GM23338 (cell line): ENCODE measurements at regions not wholly inside any gene's neighbourhood (a gene's known extent, or its start where the extent isn't known, plus 50 kb on each side); places are given as distances from the start of the nearest gene placed in this dataset.
A peak's percentile ranks its signal among the peaks of the same experiment; 100 is the strongest.

Experiments used
- ATAC-seq: fragments of 200-7000 bp; cut with Tn5 transposase; 3 replicates; pipeline ENCODE4 v1.9.1; 2020
- DNase-seq: peaks from one replicate; pipeline ENCODE4 v3.0.0-alpha.2; 2015; ENCODE audit warnings: low spot score
- H2AFZ ChIP-seq: fragments of 200-600 bp; sonication (generic); 2 replicates; pipeline ENCODE4 v1.8.0; 2016; ENCODE audit warnings: antibody characterized with exemption, mild to moderate bottlenecking, moderate library complexity
- H3F3A ChIP-seq: fragments of 200-600 bp; sonication (generic); replicated peaks from 2 replicates; pipeline ENCODE4 v1.8.0; 2017; ENCODE audit warnings: antibody characterized with exemption, mixed run types, low read depth
- H3K27ac ChIP-seq: fragments of 200-600 bp; sonication (generic); 2 replicates; pipeline ENCODE4 v1.6.1; 2016; ENCODE audit warnings: low read depth
- H3K27me3 ChIP-seq: fragments of 200-600 bp; sonication (generic); 2 replicates; pipeline ENCODE4 v1.8.0; 2016; ENCODE audit warnings: mild to moderate bottlenecking, mixed run types, moderate library complexity; ENCODE audit not compliant: insufficient read depth
- H3K36me3 ChIP-seq: fragments of 200-600 bp; sonication (generic); 2 replicates; pipeline ENCODE4 v1.8.0; 2016; ENCODE audit warnings: mild to moderate bottlenecking; ENCODE audit not compliant: insufficient read depth
- H3K4me1 ChIP-seq: fragments of 200-600 bp; sonication (generic); 2 replicates; pipeline ENCODE4 v1.8.0; 2016; ENCODE audit warnings: mild to moderate bottlenecking, moderate library complexity; ENCODE audit not compliant: insufficient read depth
- H3K4me2 ChIP-seq: fragments of 200-600 bp; sonication (generic); 2 replicates; pipeline ENCODE4 v1.7.1; 2017; ENCODE audit warnings: mixed run types
- H3K4me3 ChIP-seq: fragments of 200-600 bp; sonication (generic); 2 replicates; pipeline ENCODE4 v1.6.1; 2016; ENCODE audit warnings: mixed run types
- H3K79me2 ChIP-seq: fragments of 200-600 bp; sonication (generic); replicated peaks from 2 replicates; pipeline ENCODE4 v1.8.0; 2017; ENCODE audit warnings: mild to moderate bottlenecking; ENCODE audit not compliant: insufficient read depth
- H3K9me2 ChIP-seq: fragments of 200-600 bp; sonication (generic); 2 replicates; pipeline ENCODE4 v1.8.0; 2017; ENCODE audit not compliant: insufficient read depth
- H4K20me1 ChIP-seq: fragments of 200-600 bp; sonication (generic); replicated peaks from 2 replicates; pipeline ENCODE4 v1.8.0; 2017; ENCODE audit warnings: mild to moderate bottlenecking; ENCODE audit not compliant: insufficient read depth
- H3K27ac Mint-ChIP-seq: 2 replicates; pipeline ENCODE4 v1.8.0; 2020; ENCODE audit warnings: inconsistent platforms, mild to moderate bottlenecking, moderate library complexity, mixed read lengths
- H3K27me3 Mint-ChIP-seq: 3 replicates; pipeline ENCODE4 v1.8.0; 2022; ENCODE audit warnings: low read depth, mild to moderate bottlenecking, moderate library complexity, mixed read lengths, inconsistent platforms; ENCODE audit not compliant: insufficient read depth, poor library complexity
- H3K36me3 Mint-ChIP-seq: 3 replicates; pipeline ENCODE4 v1.8.0; 2021; ENCODE audit warnings: low read depth, mild to moderate bottlenecking, inconsistent platforms, moderate library complexity, mixed read lengths
- H3K4me1 Mint-ChIP-seq: 3 replicates; pipeline ENCODE4 v1.8.0; 2020; ENCODE audit warnings: mild to moderate bottlenecking, inconsistent platforms, mixed read lengths
- H3K4me3 Mint-ChIP-seq: 3 replicates; pipeline ENCODE4 v1.8.0; 2021; ENCODE audit warnings: moderate library complexity, mild to moderate bottlenecking, inconsistent platforms, mixed read lengths
- H3K9me3 Mint-ChIP-seq: 3 replicates; pipeline ENCODE4 v1.8.0; 2020; ENCODE audit warnings: moderate library complexity, mild to moderate bottlenecking, inconsistent platforms, mixed read lengths
- CREB1 ChIP-seq: fragments of 250-450 bp; sonication (Bioruptor Pico); IDR thresholded peaks from 2 replicates; pipeline ENCODE4 v1.5.0; 2020; ENCODE audit warnings: low read depth, mild to moderate bottlenecking, moderate library complexity
- EZH2 ChIP-seq: fragments of 200-600 bp; sonication (generic); IDR thresholded peaks from one replicate; pipeline ENCODE4 v1.8.0; 2017; ENCODE audit warnings: antibody characterized with exemption, mild to moderate bottlenecking, low read depth; ENCODE audit not compliant: unreplicated experiment
- EZH2phosphoT487 ChIP-seq: fragments of 200-600 bp; sonication (generic); IDR thresholded peaks from one replicate; pipeline ENCODE4 v1.8.1; 2018; ENCODE audit warnings: antibody characterized with exemption; ENCODE audit not compliant: unreplicated experiment
- JUNB ChIP-seq: IDR thresholded peaks from one replicate; pipeline ENCODE4 v1.6.1; 2016; ENCODE audit warnings: antibody characterized with exemption; ENCODE audit not compliant: unreplicated experiment
- NANOG ChIP-seq: IDR thresholded peaks from 2 replicates; pipeline ENCODE4 v1.6.1; 2016; ENCODE audit warnings: antibody characterized with exemption, borderline replicate concordance
- POLR2AphosphoS5 ChIP-seq: IDR thresholded peaks from 2 replicates; pipeline ENCODE4 v1.6.1; 2016; ENCODE audit warnings: antibody characterized with exemption, low read depth
- REST ChIP-seq: IDR thresholded peaks from one replicate; pipeline ENCODE4 v1.6.1; 2018; ENCODE audit warnings: antibody characterized with exemption; ENCODE audit not compliant: unreplicated experiment
- STAT1 ChIP-seq: IDR thresholded peaks from one replicate; pipeline ENCODE4 v1.6.1; 2016; ENCODE audit warnings: antibody characterized with exemption; ENCODE audit not compliant: unreplicated experiment
- ZNF114 ChIP-seq: fragments of 250-450 bp; sonication (Bioruptor Pico); IDR thresholded peaks from 2 replicates; pipeline ENCODE4 v1.5.0; 2020; ENCODE audit warnings: mild to moderate bottlenecking, moderate library complexity
- ZNF331 ChIP-seq: fragments of 250-450 bp; sonication (Bioruptor Pico); IDR thresholded peaks from 2 replicates; pipeline ENCODE4 v1.5.0; 2020; ENCODE audit warnings: low read depth, mild to moderate bottlenecking, moderate library complexity
- ZNF462 ChIP-seq: fragments of 250-450 bp; sonication (Bioruptor Pico); IDR thresholded peaks from 2 replicates; pipeline ENCODE4 v1.5.0; 2020; ENCODE audit warnings: mild to moderate bottlenecking, moderate library complexity
- TF ChIP-seq, protein P1 (sequence below): IDR thresholded peaks from 2 replicates; pipeline ENCODE4 v1.6.1; 2016; ENCODE audit warnings: antibody characterized with exemption
- TF ChIP-seq, protein P2 (sequence below), 2 experiments: fragments of 200-600 bp in 1 of 2; sonication (generic) in 1 of 2; conservative IDR thresholded peaks; 2 replicates each; pipeline versions ENCODE4 v1.5.1 to v1.6.1; 2016 to 2017; ENCODE audit warnings: antibody characterized with exemption in 2 of 2, low read depth in 2 of 2, mild to moderate bottlenecking in 2 of 2, moderate library complexity in 1 of 2

DNA sequence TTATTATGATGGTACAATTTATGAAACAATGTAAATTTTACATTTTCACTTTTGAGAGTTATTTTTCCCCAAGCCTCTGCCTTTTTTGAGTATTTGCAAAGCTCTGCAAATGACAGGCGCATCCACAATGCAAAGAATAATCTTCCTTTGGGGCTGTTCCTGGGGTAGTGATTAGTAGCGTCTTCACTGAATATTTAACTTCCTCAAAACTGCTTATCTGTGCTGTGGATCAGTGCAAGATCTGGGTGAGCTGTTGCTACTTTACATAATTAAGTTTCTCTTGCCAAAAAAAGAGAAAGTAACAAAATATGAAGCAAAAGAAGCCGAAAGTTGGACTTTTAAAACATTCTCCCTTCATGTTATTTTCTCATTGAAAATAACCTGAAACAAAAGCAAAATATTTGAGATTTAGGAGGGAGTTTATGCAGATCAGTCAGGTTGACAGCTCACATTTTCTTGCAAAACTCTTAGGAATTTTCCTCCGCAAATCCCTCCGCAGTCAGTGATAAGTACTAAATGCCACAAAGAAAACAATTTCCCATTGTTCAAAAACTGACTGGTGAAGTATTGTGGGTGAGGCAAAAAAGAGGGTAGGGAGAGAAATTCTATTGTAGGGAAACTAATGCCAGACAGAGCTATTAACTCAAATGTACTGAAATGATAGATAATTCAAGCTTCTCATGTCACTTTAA lies 276.4 kb upstream of the B3GALT2 start:
- H3K4me2 ChIP-seq: peak overlapping the region; percentile 18; the same call in 1 of the 2 replicates
- Mint-ChIP-seq H3K27me3 (no peaks in the 10 kb centered on the region), H3K36me3 (no peaks in the 10 kb centered on the region), H3K9me3 (no peaks in the 10 kb centered on the region), H3K4me3 (no peak overlapping the region), H3K27ac (peak overlapping the region; percentile 24), H3K4me1 (peaks cover 24% of the 10 kb centered on the region; the same call in 2 of the 3 replicates)
- ATAC-seq (no peak; the same call in 2 of the 3 replicates), DNase-seq (peak; percentile 45)
- H3K4me1 ChIP-seq: peaks cover 22% of the 10 kb centered on the region
- no peak overlapping the region for H3K27ac ChIP-seq
- H3K27me3 ChIP-seq: no peaks in the 10 kb centered on the region
- no peak overlapping the region for H2AFZ ChIP-seq
- no peak for TF ChIP-seq ZNF331
- TF ChIP-seq EZH2phosphoT487: no peak
- no peak for TF ChIP-seq NANOG
- TF ChIP-seq ZNF462: no peak
- TF ChIP-seq, protein P1, sequence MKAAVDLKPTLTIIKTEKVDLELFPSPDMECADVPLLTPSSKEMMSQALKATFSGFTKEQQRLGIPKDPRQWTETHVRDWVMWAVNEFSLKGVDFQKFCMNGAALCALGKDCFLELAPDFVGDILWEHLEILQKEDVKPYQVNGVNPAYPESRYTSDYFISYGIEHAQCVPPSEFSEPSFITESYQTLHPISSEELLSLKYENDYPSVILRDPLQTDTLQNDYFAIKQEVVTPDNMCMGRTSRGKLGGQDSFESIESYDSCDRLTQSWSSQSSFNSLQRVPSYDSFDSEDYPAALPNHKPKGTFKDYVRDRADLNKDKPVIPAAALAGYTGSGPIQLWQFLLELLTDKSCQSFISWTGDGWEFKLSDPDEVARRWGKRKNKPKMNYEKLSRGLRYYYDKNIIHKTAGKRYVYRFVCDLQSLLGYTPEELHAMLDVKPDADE: no peak
- TF ChIP-seq JUNB: no peak
- TF ChIP-seq ZNF114: no peak
- no peak for TF ChIP-seq POLR2AphosphoS5
- TF ChIP-seq REST: no peak
- TF ChIP-seq EZH2: no peak
- no peak for TF ChIP-seq CREB1 (CRISPR knock-in tag)
- no peak for TF ChIP-seq STAT1
- TF ChIP-seq, protein P2, sequence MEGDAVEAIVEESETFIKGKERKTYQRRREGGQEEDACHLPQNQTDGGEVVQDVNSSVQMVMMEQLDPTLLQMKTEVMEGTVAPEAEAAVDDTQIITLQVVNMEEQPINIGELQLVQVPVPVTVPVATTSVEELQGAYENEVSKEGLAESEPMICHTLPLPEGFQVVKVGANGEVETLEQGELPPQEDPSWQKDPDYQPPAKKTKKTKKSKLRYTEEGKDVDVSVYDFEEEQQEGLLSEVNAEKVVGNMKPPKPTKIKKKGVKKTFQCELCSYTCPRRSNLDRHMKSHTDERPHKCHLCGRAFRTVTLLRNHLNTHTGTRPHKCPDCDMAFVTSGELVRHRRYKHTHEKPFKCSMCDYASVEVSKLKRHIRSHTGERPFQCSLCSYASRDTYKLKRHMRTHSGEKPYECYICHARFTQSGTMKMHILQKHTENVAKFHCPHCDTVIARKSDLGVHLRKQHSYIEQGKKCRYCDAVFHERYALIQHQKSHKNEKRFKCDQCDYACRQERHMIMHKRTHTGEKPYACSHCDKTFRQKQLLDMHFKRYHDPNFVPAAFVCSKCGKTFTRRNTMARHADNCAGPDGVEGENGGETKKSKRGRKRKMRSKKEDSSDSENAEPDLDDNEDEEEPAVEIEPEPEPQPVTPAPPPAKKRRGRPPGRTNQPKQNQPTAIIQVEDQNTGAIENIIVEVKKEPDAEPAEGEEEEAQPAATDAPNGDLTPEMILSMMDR (conservative IDR thresholded peaks at IDR 0.05; ENCODE audit: low read depth in 2 of 2): no peak
- no peak overlapping the region for H3K4me3 ChIP-seq
- no peaks in the 10 kb centered on the region for H4K20me1 ChIP-seq
- H3K9me2 ChIP-seq: no peaks in the 10 kb centered on the region
- H3K36me3 ChIP-seq: no peaks in the 10 kb centered on the region
- no peaks in the 10 kb centered on the region for H3F3A ChIP-seq
- no peaks in the 10 kb centered on the region for H3K79me2 ChIP-seq
